D721Med (cell line): ENCODE measurements at regions not wholly inside any gene's neighbourhood (a gene's known extent, or its start where the extent isn't known, plus 50 kb on each side); places are given as distances from the start of the nearest gene placed in this dataset.

Experiments
- DNase-seq: peaks from one replicate; pipeline ENCODE4 v3.0.0; 2011; ENCODE audit warnings: low spot score; ENCODE audit not compliant: insufficient read length
- FAIRE-seq: peaks from 2 replicates; lab custom pipeline; 2011; peaks lifted over from hg19 to GRCh38; lab: Jason Lieb, UNC
- TF ChIP-seq, protein P1 (sequence below): IDR thresholded peaks from 2 replicates; pipeline ENCODE4 v1.5.1; 2012; ENCODE audit warnings: mild to moderate bottlenecking, control low read depth; ENCODE audit not compliant: insufficient read depth; ENCODE audit errors: missing control alignments

GRCh38 chr4:185932491-185932890 lies 120.5 kb upstream of the SORBS2 start:
- DNase-seq: no peak
- TF ChIP-seq, protein P1, sequence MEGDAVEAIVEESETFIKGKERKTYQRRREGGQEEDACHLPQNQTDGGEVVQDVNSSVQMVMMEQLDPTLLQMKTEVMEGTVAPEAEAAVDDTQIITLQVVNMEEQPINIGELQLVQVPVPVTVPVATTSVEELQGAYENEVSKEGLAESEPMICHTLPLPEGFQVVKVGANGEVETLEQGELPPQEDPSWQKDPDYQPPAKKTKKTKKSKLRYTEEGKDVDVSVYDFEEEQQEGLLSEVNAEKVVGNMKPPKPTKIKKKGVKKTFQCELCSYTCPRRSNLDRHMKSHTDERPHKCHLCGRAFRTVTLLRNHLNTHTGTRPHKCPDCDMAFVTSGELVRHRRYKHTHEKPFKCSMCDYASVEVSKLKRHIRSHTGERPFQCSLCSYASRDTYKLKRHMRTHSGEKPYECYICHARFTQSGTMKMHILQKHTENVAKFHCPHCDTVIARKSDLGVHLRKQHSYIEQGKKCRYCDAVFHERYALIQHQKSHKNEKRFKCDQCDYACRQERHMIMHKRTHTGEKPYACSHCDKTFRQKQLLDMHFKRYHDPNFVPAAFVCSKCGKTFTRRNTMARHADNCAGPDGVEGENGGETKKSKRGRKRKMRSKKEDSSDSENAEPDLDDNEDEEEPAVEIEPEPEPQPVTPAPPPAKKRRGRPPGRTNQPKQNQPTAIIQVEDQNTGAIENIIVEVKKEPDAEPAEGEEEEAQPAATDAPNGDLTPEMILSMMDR: no peak
- FAIRE-seq: no peak

DNA sequence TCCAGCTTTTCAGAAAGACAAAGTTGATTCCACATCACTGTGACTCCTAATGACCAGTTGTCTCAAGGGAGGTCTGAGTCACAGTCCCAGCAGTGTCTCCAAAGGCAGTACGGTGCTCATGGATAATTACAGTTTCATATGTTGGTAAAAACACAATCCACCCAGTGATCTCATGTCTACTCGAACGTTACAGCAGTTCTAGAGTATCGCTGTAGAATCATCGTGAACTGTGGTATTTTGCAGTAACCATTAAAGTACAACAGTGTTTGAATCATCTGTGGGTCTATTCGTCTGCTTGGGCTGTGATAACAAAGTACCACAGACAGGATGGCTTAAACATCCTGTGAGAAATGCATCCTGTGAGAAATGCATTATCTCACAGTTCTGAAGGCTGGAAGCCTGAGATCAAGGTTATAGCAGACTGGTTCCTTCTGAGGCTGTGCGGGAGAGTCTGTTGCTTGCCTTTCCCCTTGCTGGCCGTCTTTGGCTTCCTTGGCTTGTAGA lies 121.1 kb upstream of the SORBS2 start:
- TF ChIP-seq, protein P1: no peak
- DNase-seq: no peak
- FAIRE-seq: no peak

DNA sequence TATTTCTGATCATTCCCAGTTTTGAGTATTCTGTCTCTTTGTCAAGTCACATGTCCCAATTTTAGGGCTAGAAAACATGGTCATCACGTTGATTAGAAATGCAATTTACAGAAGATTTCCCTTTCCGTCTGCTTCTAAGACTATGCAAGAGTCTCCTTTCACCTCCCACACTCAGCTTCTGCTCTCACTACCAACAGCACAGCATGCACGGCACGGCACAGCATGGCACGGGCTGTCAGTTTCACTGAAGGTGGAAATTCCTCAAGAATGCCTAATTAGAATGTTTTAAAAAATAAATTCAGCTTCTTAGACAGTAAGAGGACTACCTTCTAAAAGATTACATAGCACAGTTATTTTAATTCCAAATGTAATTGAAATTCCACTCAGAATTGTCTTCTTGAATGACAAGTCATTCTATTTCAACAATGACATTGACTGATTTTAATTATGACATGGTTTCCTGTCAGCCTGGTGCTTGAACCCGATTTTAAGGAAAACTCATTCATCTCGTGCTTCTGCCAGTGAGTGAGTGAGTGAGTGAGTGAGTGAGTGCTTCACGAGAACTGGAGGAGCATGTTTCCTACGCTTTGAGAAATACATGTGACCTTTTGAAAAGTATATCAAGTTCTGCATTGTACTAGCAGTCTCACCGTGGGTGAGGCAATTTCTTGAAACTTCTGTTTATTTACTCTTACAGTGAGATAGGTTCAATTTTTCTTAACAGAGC lies 124.8 kb upstream of the SORBS2 start:
- DNase-seq (no peak), FAIRE-seq (no peak)
- TF ChIP-seq, protein P1: no peak

DNA sequence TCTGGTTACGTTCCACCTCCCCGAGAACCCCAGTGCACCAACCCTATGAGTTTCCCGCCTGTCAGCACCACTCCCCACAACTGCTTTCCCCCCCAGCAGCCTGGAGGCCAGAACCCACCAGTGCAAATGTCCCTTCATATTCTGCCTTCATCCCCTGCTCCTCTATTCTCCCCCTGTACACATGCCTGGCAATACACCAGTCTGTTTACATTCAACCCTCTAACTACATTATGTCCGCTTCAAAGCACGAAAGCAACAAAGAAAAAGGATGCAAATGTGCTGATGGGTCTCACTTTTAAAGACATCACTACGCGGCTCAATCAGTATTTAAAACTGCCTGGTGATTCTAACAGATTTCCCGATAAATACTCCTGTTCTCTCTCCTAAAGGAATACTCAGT lies 126.7 kb upstream of the SORBS2 start:
- FAIRE-seq: no peak
- no peak for DNase-seq
- TF ChIP-seq, protein P1: no peak

DNA sequence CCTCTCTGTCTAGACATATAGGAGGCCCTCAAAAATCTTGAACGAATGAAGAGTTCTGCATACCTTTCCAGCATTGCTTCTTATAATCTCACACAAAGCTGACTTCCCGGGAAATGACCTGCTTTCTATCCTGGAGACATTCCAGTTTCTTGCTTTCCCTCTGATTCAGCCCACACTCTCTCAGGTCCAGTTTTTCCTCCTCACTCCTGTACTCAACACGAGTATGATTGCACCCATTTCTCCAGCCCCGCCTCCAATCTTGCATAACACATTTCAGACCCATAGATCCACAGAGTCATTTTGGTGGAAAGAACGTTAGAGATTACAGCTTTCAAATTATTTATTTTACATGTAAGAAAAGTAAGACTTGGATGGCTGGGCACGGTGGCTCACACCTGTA lies 127.5 kb upstream of the TLR3 start:
- FAIRE-seq: no peak
- DNase-seq: no peak
- TF ChIP-seq, protein P1: no peak

- DNase-seq (no peak), FAIRE-seq (peak; percentile 85)
- TF ChIP-seq, protein P1: no peak
These were observed 123.7 kb upstream of the TLR3 start for GRCh38 chr4:185945252-185945651.

- no peak for FAIRE-seq
These were observed 123.0 kb upstream of the TLR3 start for GRCh38 chr4:185945906-185946305.

More at GRCh38 chr4:185945906-185946305, 123.0 kb upstream of the TLR3 start:
- DNase-seq: no peak
- TF ChIP-seq, protein P1: no peak
